Uterus (tissue), 3 donors: ENCODE measurements at regions not wholly inside any gene's neighbourhood (a gene's known extent, or its start where the extent isn't known, plus 50 kb on each side); places are given as distances from the start of the nearest gene placed in this dataset.
A peak's percentile ranks its signal among the peaks of the same experiment; 100 is the strongest.

Experiments used
- DNase-seq, 2 donors: peaks; one replicate each; pipeline ENCODE4 v3.0.0-alpha.2; 2019 to 2020
- H3K27ac ChIP-seq, 2 donors: fragments of 200-600 bp; sonication (generic); 1 replicate in 1 of 2; 2 replicates in 1 of 2; pipeline ENCODE4 v1.5.1; 2016 to 2018
- H3K27me3 ChIP-seq, 2 donors: fragments of 200-600 bp; sonication (generic); one replicate each; pipeline ENCODE4 v1.5.1; 2018 to 2019; ENCODE audit warnings: control low read depth in 1 of 2
- H3K36me3 ChIP-seq, 2 donors: fragments of 200-600 bp; sonication (generic); one replicate each; pipeline ENCODE4 v1.5.1; 2019; ENCODE audit warnings: control low read depth in 1 of 2
- H3K4me1 ChIP-seq, 2 donors: fragments of 200-600 bp; sonication (generic); one replicate each; pipeline ENCODE4 v1.5.1; 2018 to 2019; ENCODE audit warnings: control low read depth in 1 of 2
- H3K4me3 ChIP-seq, 2 donors: fragments of 200-600 bp; sonication (generic); 1 replicate in 1 of 2; 2 replicates in 1 of 2; pipeline ENCODE4 v1.5.1; 2018 to 2019; ENCODE audit warnings: mild to moderate bottlenecking in 1 of 2
- H3K9me3 ChIP-seq, 2 donors: fragments of 200-600 bp; sonication (generic); one replicate each; pipeline ENCODE4 v1.5.1; 2019; ENCODE audit warnings: control low read depth in 1 of 2
- POLR2A ChIP-seq, 2 donors: fragments of 450-650 bp; IDR thresholded peaks; one replicate each; pipeline ENCODE4 v1.6.1; 2016; ENCODE audit warnings: antibody characterized with exemption in 2 of 2, mild to moderate bottlenecking in 1 of 2, moderate library complexity in 1 of 2
- intact Hi-C: fragments of 100-400 bp; cut with DNase I; formaldehyde crosslinking; loops from one replicate; pipeline ENCODE4 v1.15.1; 2023; ENCODE audit warnings: low total_unique reads
- TF ChIP-seq, protein P1 (sequence below), 4 experiments: fragments of 200-600 bp in 2 of 4; fragments of 450-650 bp in 2 of 4; sonication (generic) in 2 of 4; IDR thresholded peaks; one replicate each; pipeline ENCODE4 v1.5.1; 2016 to 2019; ENCODE audit warnings: antibody characterized with exemption in 4 of 4, mild to moderate bottlenecking in 2 of 4, moderate library complexity in 1 of 4
- donor health status: DM: yes; HTN: yes; CAD: no.

DNA sequence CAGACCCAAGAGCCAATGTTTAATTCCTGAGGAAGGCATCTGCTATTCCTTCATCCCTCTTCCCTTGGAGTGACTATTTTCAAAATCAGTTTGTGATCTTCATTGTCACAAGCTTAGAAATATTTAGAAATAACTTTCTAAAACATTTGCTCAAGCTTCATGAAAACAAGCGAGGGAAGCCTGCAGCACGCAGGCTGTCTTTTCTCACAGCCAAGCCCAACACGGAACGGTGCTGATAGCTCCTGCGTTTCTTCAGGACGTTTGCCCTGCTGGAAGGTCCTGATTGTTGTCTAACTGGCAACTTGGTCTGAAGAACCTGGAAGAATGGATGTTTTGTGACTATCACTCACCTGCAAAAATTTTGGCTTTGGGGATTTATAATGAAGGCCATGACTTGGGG lies 152.5 kb downstream of the FGF9 start:
- Histone ChIP-seq H3K4me1 (no peaks in the 10 kb centered on the region), H3K36me3 (no peaks in the 10 kb centered on the region), H3K9me3 (no peaks in the 10 kb centered on the region), H3K27me3 (no peaks in the 10 kb centered on the region), H3K4me3 (no peak overlapping the region), H3K27ac (no peak overlapping the region)
- intact Hi-C loops = no loop called here
- TF ChIP-seq, protein P1, sequence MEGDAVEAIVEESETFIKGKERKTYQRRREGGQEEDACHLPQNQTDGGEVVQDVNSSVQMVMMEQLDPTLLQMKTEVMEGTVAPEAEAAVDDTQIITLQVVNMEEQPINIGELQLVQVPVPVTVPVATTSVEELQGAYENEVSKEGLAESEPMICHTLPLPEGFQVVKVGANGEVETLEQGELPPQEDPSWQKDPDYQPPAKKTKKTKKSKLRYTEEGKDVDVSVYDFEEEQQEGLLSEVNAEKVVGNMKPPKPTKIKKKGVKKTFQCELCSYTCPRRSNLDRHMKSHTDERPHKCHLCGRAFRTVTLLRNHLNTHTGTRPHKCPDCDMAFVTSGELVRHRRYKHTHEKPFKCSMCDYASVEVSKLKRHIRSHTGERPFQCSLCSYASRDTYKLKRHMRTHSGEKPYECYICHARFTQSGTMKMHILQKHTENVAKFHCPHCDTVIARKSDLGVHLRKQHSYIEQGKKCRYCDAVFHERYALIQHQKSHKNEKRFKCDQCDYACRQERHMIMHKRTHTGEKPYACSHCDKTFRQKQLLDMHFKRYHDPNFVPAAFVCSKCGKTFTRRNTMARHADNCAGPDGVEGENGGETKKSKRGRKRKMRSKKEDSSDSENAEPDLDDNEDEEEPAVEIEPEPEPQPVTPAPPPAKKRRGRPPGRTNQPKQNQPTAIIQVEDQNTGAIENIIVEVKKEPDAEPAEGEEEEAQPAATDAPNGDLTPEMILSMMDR (IDR thresholded peaks at IDR 0.05) = no peak
- TF ChIP-seq POLR2A (IDR thresholded peaks at IDR 0.05) = no peak
- DNase-seq = no peak

DNA sequence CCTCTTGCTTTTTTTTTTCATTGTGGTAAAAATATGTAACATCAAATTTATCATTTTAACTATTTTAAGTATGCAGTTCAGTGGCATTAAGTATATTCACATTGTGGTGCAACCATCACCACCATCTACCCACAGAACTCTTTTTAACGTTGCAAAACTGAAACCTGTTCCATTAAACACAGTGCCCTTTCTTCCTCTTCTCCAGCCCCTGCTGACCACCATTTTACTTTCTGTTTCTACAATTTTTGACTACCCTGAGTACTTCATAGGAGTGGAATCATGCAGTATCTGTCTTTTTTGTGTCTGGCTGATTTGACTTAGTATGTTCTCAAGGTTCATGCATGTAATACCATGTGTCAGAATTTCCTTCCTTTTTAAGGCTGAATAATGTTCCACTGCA lies 153.1 kb downstream of the FGF9 start:
- no peaks in the 10 kb centered on the region for H3K9me3 ChIP-seq
- H3K4me1 ChIP-seq = no peaks in the 10 kb centered on the region
- H3K4me3 ChIP-seq = no peak overlapping the region
- TF ChIP-seq POLR2A (IDR thresholded peaks at IDR 0.05) = no peak
- TF ChIP-seq, protein P1 (IDR thresholded peaks at IDR 0.05) = no peak
- H3K27ac ChIP-seq = no peak overlapping the region
- H3K36me3 ChIP-seq = no peaks in the 10 kb centered on the region
- DNase-seq = no peak
- intact Hi-C loops = no loop called here
- no peaks in the 10 kb centered on the region for H3K27me3 ChIP-seq

DNA sequence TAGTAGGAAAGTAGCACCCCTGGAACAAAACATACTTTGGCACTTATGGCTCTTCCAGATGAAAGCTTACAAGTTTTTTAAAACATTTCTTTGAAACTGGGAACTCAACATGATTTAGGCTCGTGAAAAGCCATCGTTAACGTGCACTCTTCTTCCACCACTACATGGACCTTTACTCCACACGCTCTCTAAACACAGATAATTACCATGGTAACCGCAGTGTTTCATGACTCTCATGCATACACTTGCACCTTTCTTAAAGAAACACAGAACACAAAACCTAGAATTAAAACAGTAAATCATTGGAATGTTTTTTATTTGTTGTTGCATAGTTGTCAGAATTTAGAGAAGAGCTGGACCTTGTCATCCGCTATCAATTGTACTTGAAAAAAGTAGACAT lies 154.3 kb downstream of the FGF9 start:
- no peak for DNase-seq
- TF ChIP-seq, protein P1 (IDR thresholded peaks at IDR 0.05) = no peak
- TF ChIP-seq POLR2A (IDR thresholded peaks at IDR 0.05) = no peak
- no peaks in the 10 kb centered on the region for H3K4me1 ChIP-seq
- no peaks in the 10 kb centered on the region for H3K36me3 ChIP-seq
- no peak overlapping the region for H3K4me3 ChIP-seq
- no peaks in the 10 kb centered on the region for H3K9me3 ChIP-seq
- H3K27ac ChIP-seq = peak overlapping the region; percentile 47 to 57
- intact Hi-C loops = no loop called here
- H3K27me3 ChIP-seq = no peaks in the 10 kb centered on the region

DNA sequence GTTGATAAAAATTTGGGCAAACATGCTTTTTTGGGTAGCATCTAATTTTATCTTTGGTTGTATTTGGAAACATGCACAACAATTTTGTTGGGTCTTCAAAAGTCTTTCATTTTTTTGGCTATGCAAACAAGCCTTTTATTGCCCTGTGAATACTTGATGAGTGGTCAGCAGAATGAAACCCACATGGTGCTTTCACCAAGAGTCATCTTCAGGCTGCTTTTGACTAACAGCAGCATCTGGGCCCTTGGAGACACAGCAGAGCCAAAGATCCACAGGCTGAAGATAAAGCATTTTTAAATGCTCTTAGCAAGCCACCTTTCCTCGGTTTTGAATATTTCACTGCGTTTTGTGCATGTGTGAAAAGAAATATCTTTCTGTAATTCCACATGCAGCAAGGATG lies 154.9 kb downstream of the FGF9 start:
- DNase-seq = no peak
- intact Hi-C loops = no loop called here
- Histone ChIP-seq H3K4me3 (no peak overlapping the region), H3K27ac (peak overlapping the region; percentile 47 to 57), H3K9me3 (no peaks in the 10 kb centered on the region), H3K27me3 (no peaks in the 10 kb centered on the region), H3K4me1 (no peaks in the 10 kb centered on the region), H3K36me3 (no peaks in the 10 kb centered on the region)
- no peak for TF ChIP-seq POLR2A (IDR thresholded peaks at IDR 0.05)
- TF ChIP-seq, protein P1 (IDR thresholded peaks at IDR 0.05) = no peak

DNA sequence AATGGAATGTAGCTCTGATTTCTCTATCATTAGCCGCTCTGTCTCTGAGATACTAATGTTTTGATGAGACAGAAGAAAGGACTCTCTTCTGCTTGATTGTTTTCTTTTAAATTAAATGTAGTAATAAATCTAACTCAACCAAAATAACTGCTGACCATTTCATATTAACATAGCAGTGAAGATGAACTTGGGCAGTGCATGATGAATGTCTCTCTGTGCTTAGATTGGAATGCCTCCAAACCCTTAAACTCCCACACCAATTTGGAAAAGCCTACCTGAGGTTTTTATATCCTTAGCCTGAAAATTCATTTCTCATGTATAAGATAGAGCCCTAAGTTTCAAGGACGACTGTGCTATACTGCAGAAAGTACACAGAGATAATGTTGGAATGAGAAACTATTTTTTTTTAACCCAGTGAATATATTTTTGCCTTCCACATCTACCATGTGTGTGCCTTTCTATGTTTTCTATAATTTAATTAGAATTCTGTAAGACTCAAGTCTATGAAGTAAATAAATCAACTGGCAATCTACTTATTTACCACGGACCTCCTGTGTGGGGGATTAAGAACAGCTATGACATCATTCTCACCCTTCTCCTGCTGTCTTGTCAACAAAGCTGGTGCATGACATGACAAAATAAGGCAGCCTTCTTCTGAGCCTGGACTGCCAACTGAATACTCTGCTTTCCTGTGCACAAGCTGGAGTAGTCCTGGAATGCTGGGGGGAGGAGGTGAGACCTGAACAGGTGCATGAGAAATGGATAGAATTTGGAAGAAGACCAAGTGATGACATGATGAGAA lies 155.5 kb downstream of the FGF9 start:
- H3K27ac ChIP-seq = peak overlapping the region; percentile 47 to 57
- no peaks in the 10 kb centered on the region for H3K27me3 ChIP-seq
- H3K9me3 ChIP-seq = no peaks in the 10 kb centered on the region
- intact Hi-C loops = no loop called here
- H3K4me1 ChIP-seq = no peaks in the 10 kb centered on the region
- TF ChIP-seq, protein P1 (IDR thresholded peaks at IDR 0.05) = no peak
- TF ChIP-seq POLR2A (IDR thresholded peaks at IDR 0.05) = no peak
- no peak overlapping the region for H3K4me3 ChIP-seq
- H3K36me3 ChIP-seq = no peaks in the 10 kb centered on the region
- no peak for DNase-seq
